ENCODE measurements at regions not wholly inside any gene's neighbourhood (a gene's known extent, or its start where the extent isn't known, plus 50 kb on each side); places are given as distances from the start of the nearest gene placed in this dataset.

GRCh38 chr5:61737301-61737963 lies 405.4 kb downstream of the ZSWIM6 start:
- DNase-seq (ENCODE audit: low read depth): no peak

DNA sequence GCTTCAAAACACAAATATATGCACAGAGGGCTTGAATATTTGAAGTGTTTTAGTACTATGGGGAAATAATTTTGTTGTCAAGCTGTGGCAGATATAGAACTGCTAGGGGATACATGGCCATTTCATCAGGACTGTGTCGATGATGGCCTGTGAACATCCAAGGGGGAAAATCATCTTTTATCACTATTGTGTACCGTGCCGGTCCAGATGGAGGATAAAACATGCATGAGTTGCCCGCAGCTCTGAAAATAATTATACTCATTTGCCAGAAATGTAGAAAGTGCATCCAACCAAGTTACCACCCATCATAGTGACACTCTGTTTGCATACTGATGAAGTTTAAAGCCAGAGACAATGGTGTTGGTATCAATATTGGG lies 405.9 kb downstream of the ZSWIM6 start:
- no peak for DNase-seq (ENCODE audit: low read depth)

GRCh38 chr5:61738446-61738845 lies 406.4 kb downstream of the ZSWIM6 start:
- DNase-seq (ENCODE audit: low read depth): no peak

- DNase-seq (ENCODE audit: low read depth): no peak
Measured at GRCh38 chr5:61744690-61745619, 412.9 kb downstream of the ZSWIM6 start.

DNA sequence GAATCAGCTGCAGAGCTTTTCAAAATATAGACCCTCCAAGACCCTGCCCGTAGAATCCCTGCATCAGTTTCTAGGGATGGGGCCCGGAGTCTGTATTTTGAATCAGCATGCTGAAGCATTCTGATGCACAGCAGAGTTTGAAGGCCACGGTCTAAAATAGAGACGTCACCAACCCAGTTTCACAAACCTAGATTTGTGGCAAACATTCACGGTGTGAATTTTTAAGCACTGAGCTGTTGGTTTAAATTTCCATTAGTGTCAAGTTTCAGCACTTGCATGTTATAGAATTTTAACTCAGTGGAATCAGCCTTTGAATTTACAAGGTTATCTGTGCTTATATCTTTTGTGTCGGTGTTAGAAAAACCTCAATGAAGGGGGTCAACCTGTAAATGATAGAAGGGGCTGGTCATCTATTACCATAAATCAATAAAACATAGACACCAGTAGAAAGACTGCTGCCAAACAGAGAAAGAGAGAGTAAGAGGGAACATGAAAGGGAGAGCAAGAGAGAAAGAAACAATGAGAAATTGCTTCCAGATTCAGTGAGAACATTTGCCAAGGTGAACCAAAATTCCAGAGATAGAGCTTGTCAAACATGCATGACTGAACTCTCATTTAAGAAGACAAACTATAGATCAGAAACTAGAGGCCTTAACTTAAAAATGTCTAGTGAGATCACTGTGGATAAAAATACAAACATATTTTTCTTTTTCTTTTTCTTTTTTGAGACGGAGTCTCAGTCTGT lies 414.9 kb downstream of the ZSWIM6 start:
- DNase-seq (ENCODE audit: low read depth): no peak

- DNase-seq (ENCODE audit: low read depth): no peak
Measured at GRCh38 chr5:61748121-61748520, 416.1 kb downstream of the ZSWIM6 start.

GRCh38 chr5:61748651-61749050 lies 416.6 kb downstream of the ZSWIM6 start:
- no peak for DNase-seq (ENCODE audit: low read depth)

DNA sequence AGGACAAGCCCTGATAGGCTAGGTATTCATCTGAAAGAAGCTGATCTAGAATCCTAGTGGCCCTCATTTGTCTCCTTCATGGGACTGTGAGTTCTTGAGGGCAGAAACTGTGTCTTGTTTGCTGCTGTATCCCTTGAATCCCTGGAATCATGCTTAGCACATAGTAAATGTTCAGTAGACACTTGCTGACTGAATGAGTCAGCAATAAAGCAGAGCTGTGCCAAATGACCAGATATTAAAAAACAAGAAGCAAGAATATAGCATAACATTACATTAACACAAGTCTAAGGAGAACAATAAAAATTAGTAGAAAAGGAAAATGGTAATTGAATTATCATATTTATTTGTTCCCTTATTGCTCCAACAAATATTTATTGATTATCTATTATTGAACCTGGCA lies 420.5 kb downstream of the ZSWIM6 start:
- no peak for DNase-seq (ENCODE audit: low read depth)

DNA sequence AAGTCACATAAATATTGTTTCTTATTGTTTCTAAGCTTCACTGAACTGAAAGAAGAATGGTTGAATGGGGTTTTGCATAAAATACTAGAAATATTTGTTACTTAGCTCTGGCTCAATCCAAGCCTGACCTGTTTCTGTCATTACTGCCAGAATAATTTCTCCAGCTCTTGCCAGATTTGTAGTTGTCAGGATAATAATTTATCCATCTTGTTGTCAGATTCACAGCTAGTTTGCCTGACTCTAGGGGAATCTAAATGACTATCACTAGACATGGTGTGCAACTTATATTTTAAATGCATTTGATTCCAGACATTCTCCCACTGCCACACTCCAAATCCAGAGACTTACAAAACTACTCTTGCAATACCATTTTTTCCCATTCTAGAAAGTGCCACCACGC lies 422.7 kb downstream of the ZSWIM6 start:
- no peak for DNase-seq (ENCODE audit: low read depth)

- no peak for DNase-seq (ENCODE audit: low read depth)
Measured at GRCh38 chr5:61755726-61756222, 423.7 kb downstream of the ZSWIM6 start.

DNA sequence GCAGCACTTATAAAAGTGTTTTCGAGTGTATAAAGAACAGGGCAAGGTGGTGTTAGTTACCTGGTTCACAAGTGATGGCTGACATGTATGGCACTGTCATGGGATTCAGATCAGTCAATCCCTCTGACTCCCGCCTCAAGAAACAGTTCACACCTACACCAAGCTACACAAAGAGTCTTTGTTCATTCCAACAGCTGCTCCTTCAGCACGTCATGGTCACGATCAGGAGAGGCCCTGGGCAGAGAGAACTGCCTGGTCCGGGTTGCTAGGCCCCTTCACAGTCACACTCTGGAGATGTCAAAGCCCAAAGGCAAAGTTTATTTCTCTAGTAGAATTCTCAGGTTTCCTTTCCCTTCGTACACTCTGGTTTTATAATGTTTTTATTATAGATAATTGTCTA lies 426.7 kb downstream of the ZSWIM6 start:
- DNase-seq (ENCODE audit: low read depth): no peak

GRCh38 chr5:61765471-61765870 lies 433.4 kb downstream of the ZSWIM6 start:
- DNase-seq (ENCODE audit: low read depth): no peak

DNA sequence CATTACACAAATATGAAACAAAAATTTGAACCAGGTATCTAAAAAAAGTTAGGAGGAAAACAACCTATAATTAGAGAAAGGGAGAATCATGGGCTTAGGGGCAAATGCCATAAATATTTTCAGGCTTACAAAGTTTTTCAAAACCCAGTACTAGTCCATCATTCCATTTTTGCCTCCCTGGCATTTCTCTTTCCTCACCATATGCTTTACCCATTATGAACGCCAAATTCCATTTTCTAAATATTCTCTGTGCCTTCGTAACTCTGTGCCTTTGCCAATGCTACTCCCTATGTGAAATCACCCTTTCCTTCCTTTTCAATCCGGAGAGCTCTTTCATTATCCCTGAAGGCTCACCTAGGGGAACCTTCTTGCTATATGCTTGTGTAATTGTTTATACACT lies 434.1 kb downstream of the ZSWIM6 start:
- DNase-seq (ENCODE audit: low read depth): no peak

DNA sequence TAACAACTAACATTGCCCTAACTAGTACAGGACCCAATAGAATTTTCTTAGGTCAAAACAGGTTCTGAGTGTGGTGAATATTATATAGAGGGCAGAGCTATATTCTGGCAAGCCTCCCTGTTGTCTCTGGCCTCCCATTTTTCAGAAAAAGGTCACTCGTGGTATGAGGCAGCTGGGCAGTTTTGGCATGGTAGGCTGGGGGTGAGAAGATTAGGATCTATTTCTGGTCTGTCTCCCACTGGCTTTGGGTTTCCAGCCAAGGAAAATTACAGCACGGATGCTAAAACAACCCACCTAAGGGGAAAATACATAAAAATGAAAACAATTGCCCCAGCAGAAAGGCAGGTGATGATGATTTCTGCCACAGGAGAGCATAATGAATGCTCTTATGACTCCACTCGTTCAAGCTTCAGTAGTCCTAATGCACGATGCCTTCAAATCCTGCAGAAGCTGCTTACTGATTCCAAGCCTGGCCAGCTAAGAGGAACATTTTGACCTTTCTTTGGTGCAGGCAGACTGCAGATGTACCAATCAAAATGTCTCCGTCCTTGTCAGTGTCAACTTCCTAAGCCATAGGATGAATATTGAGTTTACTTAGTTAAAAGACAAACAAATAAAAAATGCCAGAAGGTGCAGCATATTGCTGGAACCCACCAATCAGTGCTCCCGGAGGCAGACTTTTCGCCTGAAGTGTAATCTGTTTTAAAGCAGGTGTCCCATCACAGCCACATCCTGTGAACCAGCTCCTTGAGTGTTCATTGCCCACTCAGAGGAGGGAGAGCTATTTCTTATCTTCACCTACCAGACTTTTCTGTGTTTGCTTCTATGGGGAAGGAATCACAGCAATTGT lies 435.4 kb downstream of the ZSWIM6 start:
- DNase-seq (ENCODE audit: low read depth): no peak

- DNase-seq (ENCODE audit: low read depth): no peak
Measured at GRCh38 chr5:61768692-61769281, 436.7 kb downstream of the ZSWIM6 start.

DNA sequence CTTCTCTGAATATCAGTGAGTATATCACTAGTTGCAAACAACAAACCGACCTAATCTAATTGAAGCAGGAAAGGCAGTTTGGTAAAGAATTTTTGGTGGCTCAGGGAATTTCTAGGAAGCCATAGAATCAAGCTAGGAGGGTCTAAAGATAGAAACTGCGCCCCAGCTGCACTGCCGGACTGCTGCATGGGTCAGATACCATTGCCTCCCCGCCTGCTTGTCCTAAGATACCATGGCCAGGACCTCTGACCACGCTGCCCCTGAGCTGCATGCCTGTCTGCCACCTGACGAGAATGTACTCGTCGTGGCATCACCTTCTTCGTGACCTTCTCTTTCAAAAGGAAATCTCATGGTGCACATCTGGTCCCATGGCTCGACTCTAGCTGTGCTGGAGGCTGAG lies 439.0 kb downstream of the ZSWIM6 start:
- no peak for DNase-seq (ENCODE audit: low read depth)

GRCh38 chr5:61771808-61772207 lies 439.8 kb downstream of the ZSWIM6 start:
- DNase-seq (ENCODE audit: low read depth): no peak

DNA sequence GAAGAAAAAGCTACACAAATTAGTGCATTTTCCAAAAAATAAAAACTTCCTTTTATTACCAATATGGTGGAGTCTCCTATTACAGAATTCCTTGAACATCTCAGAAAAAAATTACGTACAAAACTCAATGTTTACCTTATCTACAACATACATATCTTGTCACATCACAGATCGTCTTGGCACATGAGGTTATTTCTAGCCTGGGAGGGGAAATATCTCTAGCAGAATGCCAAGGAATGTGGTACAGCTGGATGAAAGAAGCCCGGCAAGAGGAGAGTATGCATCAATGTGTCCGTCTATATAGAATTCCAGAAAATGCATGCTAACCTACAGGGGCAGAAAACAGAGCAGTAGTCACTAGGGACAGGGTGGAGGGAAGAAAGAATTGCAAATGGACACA lies 443.8 kb downstream of the ZSWIM6 start:
- no peak for DNase-seq (ENCODE audit: low read depth)

DNA sequence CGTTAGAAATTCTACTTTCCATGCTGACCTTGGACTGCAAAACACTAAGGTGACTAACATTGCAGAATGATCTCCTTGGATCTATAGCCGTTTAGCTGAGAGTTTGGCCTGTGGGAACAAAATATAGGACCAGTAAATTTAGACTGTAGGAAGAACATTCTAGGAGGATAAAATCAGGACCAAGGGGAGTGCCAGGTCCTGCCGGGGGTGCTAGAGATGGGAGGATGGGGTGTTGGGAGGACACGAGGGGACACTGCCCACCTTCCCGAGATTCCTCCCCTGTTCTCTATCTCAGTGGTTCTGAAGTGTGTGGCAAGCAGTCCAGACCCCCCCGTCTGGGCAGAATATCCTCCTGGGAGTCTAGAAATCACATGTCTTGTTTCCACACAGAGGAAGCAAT lies 445.2 kb downstream of the ZSWIM6 start:
- DNase-seq (ENCODE audit: low read depth): no peak

DNA sequence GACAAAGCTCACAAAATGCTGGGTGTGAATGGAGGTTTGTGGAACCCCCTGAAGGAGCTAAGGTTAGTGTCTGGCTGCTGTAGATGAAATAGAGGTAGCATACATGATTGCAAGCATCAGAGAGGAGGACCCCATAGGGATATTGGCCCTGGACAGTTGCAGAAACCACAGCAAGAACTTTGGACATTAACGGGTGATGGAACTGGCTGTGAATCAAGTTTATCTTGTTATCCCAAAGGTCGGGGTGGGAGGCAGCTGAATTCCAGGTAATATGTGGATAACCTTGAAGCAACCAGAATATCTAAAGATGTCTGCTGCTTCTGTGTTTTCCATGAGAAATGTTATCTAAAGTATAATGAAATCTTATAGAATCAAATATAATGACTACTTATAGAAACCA lies 447.7 kb downstream of the ZSWIM6 start:
- no peak for DNase-seq (ENCODE audit: low read depth)

- DNase-seq (ENCODE audit: low read depth): no peak
Measured at GRCh38 chr5:61783481-61783880, 451.4 kb downstream of the ZSWIM6 start.
